ENCODE measurements at regions not wholly inside any gene's neighbourhood (a gene's known extent, or its start where the extent isn't known, plus 50 kb on each side); places are given as distances from the start of the nearest gene placed in this dataset.

GRCh38 chr3:117550766-117551165 lies 841.2 kb downstream of the TUSC7 start (continued):
- TF ChIP-seq KDM4A (IDR thresholded peaks at IDR 0.05; ENCODE audit: low read depth, low read length, severe bottlenecking) (no peak), POU5F1 (IDR thresholded peaks at IDR 0.05; ENCODE audit: low read depth, low read length) (no peak), FOSL1 (IDR thresholded peaks at IDR 0.05; ENCODE audit: insufficient read depth, low read depth, low read length) (no peak), SUZ12 (IDR thresholded peaks at IDR 0.05; ENCODE audit: low read length) (no peak), EP300 (IDR thresholded peaks at IDR 0.05; ENCODE audit: borderline replicate concordance in 1 of 2, low read depth in 2 of 2, low read length in 2 of 2) (no peak), TBP (IDR thresholded peaks at IDR 0.05; ENCODE audit: low read depth, low read length) (no peak), CHD2 (IDR thresholded peaks at IDR 0.05; ENCODE audit: low read length) (no peak)
